Peyer's patch (tissue), 4 donors: ENCODE measurements at regions not wholly inside any gene's neighbourhood (a gene's known extent, or its start where the extent isn't known, plus 50 kb on each side); places are given as distances from the start of the nearest gene placed in this dataset.

Source experiments
- DNase-seq, 3 donors: peaks; one replicate each; pipeline ENCODE4 v3.0.0-alpha.2; 2017 to 2019
- H3K27ac ChIP-seq, 4 donors: fragments of 200-600 bp; sonication (generic); one replicate each; pipeline ENCODE4 v1.5.1; 2016 to 2019
- H3K27me3 ChIP-seq, 2 donors: fragments of 200-600 bp; sonication (generic); one replicate each; pipeline ENCODE4 v1.5.1; 2019
- H3K36me3 ChIP-seq, 3 donors: fragments of 200-600 bp; sonication (generic); one replicate each; pipeline ENCODE4 v1.5.1; 2016 to 2019
- H3K4me1 ChIP-seq, 4 donors: fragments of 200-600 bp; sonication (generic); one replicate each; pipeline ENCODE4 v1.5.1; 2016 to 2019
- H3K4me3 ChIP-seq, 4 donors: fragments of 200-600 bp; sonication (generic); 1 replicate in 3 of 4; 2 replicates in 1 of 4; pipeline ENCODE4 v1.5.1; 2016 to 2019; ENCODE audit warnings: mild to moderate bottlenecking in 1 of 4
- H3K9me3 ChIP-seq, 4 donors: fragments of 200-600 bp; sonication (generic); one replicate each; pipeline ENCODE4 v1.5.1; 2016 to 2019; ENCODE audit warnings: mild to moderate bottlenecking in 1 of 4
- CTCF ChIP-seq, 6 experiments: fragments of 450-650 bp in 4 of 6; fragments of 200-600 bp in 2 of 6; sonication (generic) in 1 of 6; IDR thresholded peaks; one replicate each; pipeline ENCODE4 v1.5.1; 2017 to 2019; ENCODE audit warnings: antibody characterized with exemption in 6 of 6, mild to moderate bottlenecking in 3 of 6, moderate library complexity in 1 of 6
- POLR2A ChIP-seq, 2 donors: fragments of 450-650 bp; IDR thresholded peaks; one replicate each; pipeline ENCODE4 v1.5.1; 2017; ENCODE audit warnings: antibody characterized with exemption in 2 of 2, mild to moderate bottlenecking in 2 of 2, moderate library complexity in 2 of 2

- Histone ChIP-seq H3K9me3 (no peaks in the 10 kb centered on the region), H3K4me1 (no peaks in the 10 kb centered on the region), H3K27me3 (no peaks in the 10 kb centered on the region), H3K27ac (no peak overlapping the region), H3K4me3 (no peak overlapping the region), H3K36me3 (no peaks in the 10 kb centered on the region)
- no peak for TF ChIP-seq CTCF (IDR thresholded peaks at IDR 0.05)
- TF ChIP-seq POLR2A (IDR thresholded peaks at IDR 0.05) = no peak
- no peak for DNase-seq
Measured at GRCh38 chr2:220857368-220857767, 714.7 kb downstream of the EPHA4 start.

GRCh38 chr2:220858101-220858500 is 714.0 kb downstream of the EPHA4 start:
- Histone ChIP-seq H3K36me3 (no peaks in the 10 kb centered on the region), H3K27me3 (no peaks in the 10 kb centered on the region), H3K4me1 (no peaks in the 10 kb centered on the region), H3K9me3 (no peaks in the 10 kb centered on the region), H3K27ac (no peak overlapping the region), H3K4me3 (no peak overlapping the region)
- TF ChIP-seq POLR2A (IDR thresholded peaks at IDR 0.05) (no peak), CTCF (IDR thresholded peaks at IDR 0.05) (no peak)
- DNase-seq = no peak

GRCh38 chr2:220871909-220872308 is 700.2 kb downstream of the EPHA4 start:
- Histone ChIP-seq H3K27me3 (no peaks in the 10 kb centered on the region), H3K27ac (no peak overlapping the region), H3K4me3 (no peak overlapping the region), H3K9me3 (peaks cover 0 to 4% (median 0%) of the 10 kb centered on the region in 4 donors), H3K36me3 (no peaks in the 10 kb centered on the region), H3K4me1 (no peaks in the 10 kb centered on the region)
- no peak for DNase-seq
- no peak for TF ChIP-seq POLR2A (IDR thresholded peaks at IDR 0.05)
- no peak for TF ChIP-seq CTCF (IDR thresholded peaks at IDR 0.05)

GRCh38 chr2:220876080-220876824 is 695.9 kb downstream of the EPHA4 start:
- Histone ChIP-seq H3K27me3 (no peaks in the 10 kb centered on the region), H3K27ac (no peak overlapping the region), H3K4me3 (no peak overlapping the region), H3K9me3 (no peaks in the 10 kb centered on the region), H3K4me1 (no peaks in the 10 kb centered on the region), H3K36me3 (no peaks in the 10 kb centered on the region)
- DNase-seq = no peak
- TF ChIP-seq POLR2A (IDR thresholded peaks at IDR 0.05) (no peak), CTCF (IDR thresholded peaks at IDR 0.05) (no peak)

- TF ChIP-seq POLR2A (IDR thresholded peaks at IDR 0.05) (no peak), CTCF (IDR thresholded peaks at IDR 0.05) (no peak)
- H3K4me3 ChIP-seq = no peak overlapping the region
- H3K4me1 ChIP-seq = no peaks in the 10 kb centered on the region
- no peak overlapping the region for H3K27ac ChIP-seq
- DNase-seq = no peak
- H3K9me3 ChIP-seq = no peaks in the 10 kb centered on the region
- no peaks in the 10 kb centered on the region for H3K36me3 ChIP-seq
- H3K27me3 ChIP-seq = no peaks in the 10 kb centered on the region
Measured at GRCh38 chr2:220877491-220877890, 694.6 kb downstream of the EPHA4 start.
